Transverse colon (tissue), 4 donors: ENCODE measurements at regions not wholly inside any gene's neighbourhood (a gene's known extent, or its start where the extent isn't known, plus 50 kb on each side); places are given as distances from the start of the nearest gene placed in this dataset.

Experiments used
- DNase-seq: peaks from one replicate; pipeline ENCODE4 v3.0.0-alpha.2; 2019
- H3K27ac ChIP-seq, 4 donors: fragments of 200-600 bp; sonication (generic); 2 replicates each; pipeline ENCODE4 v1.5.1; 2016 to 2018; ENCODE audit warnings: inconsistent platforms in 4 of 4
- H3K27me3 ChIP-seq: fragments of 200-600 bp; sonication (generic); 2 replicates; pipeline ENCODE4 v1.5.1; 2017; ENCODE audit warnings: inconsistent platforms
- H3K36me3 ChIP-seq, 4 donors: fragments of 200-600 bp; sonication (generic); 2 replicates each; pipeline ENCODE4 v1.5.1; 2017 to 2019; ENCODE audit warnings: inconsistent platforms in 4 of 4
- H3K4me1 ChIP-seq, 4 donors: fragments of 200-600 bp; sonication (generic); 2 replicates each; pipeline ENCODE4 v1.5.1; 2017 to 2020; ENCODE audit warnings: inconsistent platforms in 4 of 4
- H3K4me3 ChIP-seq, 4 donors: fragments of 200-600 bp; sonication (generic); 1 replicate in 1 of 4; 2 replicates in 3 of 4; pipeline versions ENCODE4 v1.5.1 to v1.6.1; 2017 to 2019; ENCODE audit warnings: inconsistent platforms in 4 of 4
- H3K9me3 ChIP-seq, 2 donors: fragments of 200-600 bp; sonication (generic); 2 replicates each; pipeline ENCODE4 v1.5.1; 2017 to 2019; ENCODE audit warnings: inconsistent platforms in 2 of 2
- CTCF ChIP-seq, 5 experiments: fragments of 200-600 bp in 3 of 5; fragments of 450-650 bp in 2 of 5; sonication (generic) in 3 of 5; IDR thresholded peaks; 1 replicate in 2 of 5; 2 replicates in 3 of 5; pipeline ENCODE4 v1.5.1; 2016 to 2017; ENCODE audit warnings: antibody characterized with exemption in 5 of 5, inconsistent platforms in 3 of 5, mild to moderate bottlenecking in 2 of 5, moderate library complexity in 1 of 5
- EP300 ChIP-seq: sonication (generic); formaldehyde crosslinking; IDR thresholded peaks from one replicate; pipeline ENCODE4 v1.6.1; 2017; ENCODE audit warnings: antibody characterized with exemption, low read depth
- POLR2A ChIP-seq: fragments of 450-650 bp; IDR thresholded peaks from one replicate; pipeline ENCODE4 v1.6.1; 2016; ENCODE audit warnings: antibody characterized with exemption, mild to moderate bottlenecking, moderate library complexity
- POLR2AphosphoS5 ChIP-seq, 3 donors: sonication (generic); formaldehyde crosslinking; IDR thresholded peaks; one replicate each; pipeline ENCODE4 v1.6.1; 2016; ENCODE audit warnings: antibody characterized with exemption in 3 of 3
- WGBS, 2 donors: methylation state at CpG; one replicate each; pipeline ENCODE4 v1.1.5; 2018; ENCODE audit warnings: low coverage in 1 of 2; 5-methylcytosine and 5-hydroxymethylcytosine counted together
- in situ Hi-C, 4 donors: fragments of 200-750 bp; cut with MboI; loops; one replicate each; pipeline versions ENCODE4 v1.15.0 to v1.15.1; 2017; ENCODE audit warnings: low sequenced_read_pairs in 3 of 4, low pct_ligation_motif_present in 1 of 4, low pct_unique_long_range_greater_than_20kb in 1 of 4
- intact Hi-C: fragments of 100-400 bp; cut with DNase I; formaldehyde crosslinking; loops from one replicate; pipeline ENCODE4 v1.15.1; 2023; ENCODE audit warnings: low total_unique reads

GRCh38 chr20:12394786-12395185 lies 477.1 kb downstream of the BTBD3 start:
- H3K4me3 ChIP-seq = no peak overlapping the region
- H3K4me1 ChIP-seq = no peaks in the 10 kb centered on the region
- in situ Hi-C loops (no loop called here), intact Hi-C loops (no loop called here)
- no peaks in the 10 kb centered on the region for H3K27me3 ChIP-seq
- H3K36me3 ChIP-seq = no peaks in the 10 kb centered on the region
- no peak overlapping the region for H3K27ac ChIP-seq
- H3K9me3 ChIP-seq = no peaks in the 10 kb centered on the region
- WGBS, 2 donors = 79 to 90% methylated on average over 3 to 4 of the region's 4 CpGs
- TF ChIP-seq CTCF (IDR thresholded peaks at IDR 0.05) (no peak), EP300 (no peak), POLR2A (no peak), POLR2AphosphoS5 (IDR thresholded peaks at IDR 0.05) (no peak)
- no peak for DNase-seq

DNA sequence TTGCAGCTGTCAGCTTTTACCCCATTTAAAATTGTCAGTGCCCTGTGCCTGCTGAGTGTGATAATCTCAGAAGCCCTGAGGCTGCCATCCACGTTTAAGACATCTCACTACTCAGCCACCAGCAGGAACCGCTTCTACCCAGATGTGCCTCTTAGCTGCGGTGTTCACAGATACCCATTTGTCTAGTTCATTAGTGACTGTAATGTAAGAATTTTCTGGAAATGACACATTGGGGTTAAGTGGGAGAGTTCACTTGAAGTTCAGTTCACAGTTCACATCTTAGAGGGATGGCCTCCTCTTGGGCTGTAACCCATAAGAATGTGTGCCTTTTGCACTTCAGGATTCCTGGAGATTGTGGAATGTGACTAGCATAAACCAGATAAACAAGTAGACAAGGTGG lies 477.7 kb downstream of the BTBD3 start:
- 65 to 78% methylated on average over 2 to 3 of the region's 3 CpGs for WGBS, 2 donors
- Histone ChIP-seq H3K4me3 (no peak overlapping the region), H3K4me1 (no peaks in the 10 kb centered on the region), H3K27ac (no peak overlapping the region), H3K36me3 (no peaks in the 10 kb centered on the region), H3K27me3 (no peaks in the 10 kb centered on the region), H3K9me3 (no peaks in the 10 kb centered on the region)
- no peak for DNase-seq
- intact Hi-C loops = no loop called here
- in situ Hi-C loops = no loop called here
- TF ChIP-seq CTCF (IDR thresholded peaks at IDR 0.05) (no peak), POLR2AphosphoS5 (IDR thresholded peaks at IDR 0.05) (no peak), EP300 (no peak), POLR2A (no peak)

- Histone ChIP-seq H3K27me3 (no peaks in the 10 kb centered on the region), H3K4me3 (no peak overlapping the region), H3K36me3 (no peaks in the 10 kb centered on the region), H3K27ac (no peak overlapping the region), H3K9me3 (no peaks in the 10 kb centered on the region), H3K4me1 (no peaks in the 10 kb centered on the region)
- DNase-seq = no peak
- TF ChIP-seq CTCF (IDR thresholded peaks at IDR 0.05) = no peak
- no peak for TF ChIP-seq EP300
- no peak for TF ChIP-seq POLR2A
- TF ChIP-seq POLR2AphosphoS5 (IDR thresholded peaks at IDR 0.05) = no peak
- in situ Hi-C loops (no loop called here), intact Hi-C loops (no loop called here)
- WGBS, 2 donors = 57 to 78% methylated on average over 1 to 2 of the region's 2 CpGs
Measured at GRCh38 chr20:12395760-12396159, 478.1 kb downstream of the BTBD3 start.

DNA sequence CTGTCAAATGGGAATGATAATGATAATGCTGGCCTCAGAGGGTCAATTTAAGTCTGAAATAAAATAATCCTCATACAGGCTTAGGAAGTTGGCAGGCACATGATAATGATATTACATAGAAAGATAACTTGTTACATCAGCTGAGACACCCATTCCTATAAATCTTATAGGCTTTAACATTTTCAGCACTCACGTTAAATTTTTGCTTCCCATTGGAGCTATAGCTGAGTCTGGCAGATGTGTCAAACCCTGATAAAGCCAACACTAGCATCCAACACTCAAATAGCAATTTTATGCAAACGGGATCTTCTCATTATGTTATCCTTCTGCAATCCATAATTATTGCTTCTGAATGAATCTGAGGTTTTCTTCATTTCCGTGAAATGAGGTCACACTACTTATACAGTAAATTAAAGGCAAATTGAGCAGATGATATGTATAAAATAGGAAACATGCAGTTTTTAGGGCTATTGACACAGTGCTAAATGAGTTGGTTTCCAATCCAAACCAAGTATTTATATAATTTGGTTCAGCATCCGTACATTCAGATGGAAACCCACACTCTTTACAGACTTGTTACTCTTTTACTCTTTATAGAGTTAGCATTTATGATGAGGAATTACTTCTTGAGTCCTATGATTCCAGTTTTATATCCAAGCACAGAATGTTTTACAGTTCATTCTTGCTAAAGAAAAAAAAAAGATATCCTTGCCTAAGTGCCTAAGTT lies 481.6 kb downstream of the BTBD3 start:
- Histone ChIP-seq H3K9me3 (no peaks in the 10 kb centered on the region), H3K4me1 (no peaks in the 10 kb centered on the region), H3K4me3 (no peak overlapping the region), H3K36me3 (no peaks in the 10 kb centered on the region), H3K27me3 (no peaks in the 10 kb centered on the region), H3K27ac (no peak overlapping the region)
- 63 to 88% methylated on average over 4 of the region's 4 CpGs for WGBS, 2 donors
- intact Hi-C loops (no loop called here), in situ Hi-C loops (no loop called here)
- DNase-seq = no peak
- no peak for TF ChIP-seq POLR2AphosphoS5 (IDR thresholded peaks at IDR 0.05)
- TF ChIP-seq POLR2A = no peak
- no peak for TF ChIP-seq EP300
- no peak for TF ChIP-seq CTCF (IDR thresholded peaks at IDR 0.05)
